GM21528 (cell line): ENCODE measurements at regions not wholly inside any gene's neighbourhood (a gene's known extent, or its start where the extent isn't known, plus 50 kb on each side); places are given as distances from the start of the nearest gene placed in this dataset.
"Not testable (repeated sequence)": the region's sequence is repeated elsewhere in the genome, so short reads cannot be mapped to it uniquely, and the experiment has no call there.

Source experiments
- ATAC-seq: cut with Tn5 transposase; IDR thresholded peaks from one replicate; pipeline ENCODE4 v1.9.1; 2021; ENCODE audit warnings: mild to moderate bottlenecking, moderate library complexity; ENCODE audit not compliant: unreplicated experiment, low FRiP score

- no peak for ATAC-seq
Measured at GRCh38 chr6:8837343-8837742, 402.0 kb upstream of the SLC35B3 start.

DNA sequence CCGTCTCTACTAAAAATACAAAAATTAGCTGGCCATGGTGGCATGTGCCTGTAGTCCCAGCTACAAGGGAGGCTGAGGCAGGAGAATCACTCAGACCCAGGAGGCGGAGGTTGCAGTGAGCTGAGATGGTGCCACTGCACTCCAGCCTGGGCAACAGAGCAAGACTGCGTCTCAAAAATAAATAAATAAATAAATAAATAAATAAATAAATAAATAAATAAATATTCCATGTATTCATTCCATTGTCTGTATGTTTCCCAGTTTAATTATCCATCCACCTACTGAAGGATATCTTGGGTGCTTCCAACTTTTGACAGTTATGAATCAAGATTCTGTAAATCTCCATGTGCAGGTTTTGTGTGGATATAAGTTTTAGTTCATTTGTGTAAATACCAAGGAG is 397.4 kb upstream of the SLC35B3 start:
- not testable (repeated sequence) for ATAC-seq

GRCh38 chr6:8831366-8832152 is 396.2 kb upstream of the SLC35B3 start:
- no peak for ATAC-seq

GRCh38 chr6:8830794-8831193 is 395.4 kb upstream of the SLC35B3 start:
- no peak for ATAC-seq

DNA sequence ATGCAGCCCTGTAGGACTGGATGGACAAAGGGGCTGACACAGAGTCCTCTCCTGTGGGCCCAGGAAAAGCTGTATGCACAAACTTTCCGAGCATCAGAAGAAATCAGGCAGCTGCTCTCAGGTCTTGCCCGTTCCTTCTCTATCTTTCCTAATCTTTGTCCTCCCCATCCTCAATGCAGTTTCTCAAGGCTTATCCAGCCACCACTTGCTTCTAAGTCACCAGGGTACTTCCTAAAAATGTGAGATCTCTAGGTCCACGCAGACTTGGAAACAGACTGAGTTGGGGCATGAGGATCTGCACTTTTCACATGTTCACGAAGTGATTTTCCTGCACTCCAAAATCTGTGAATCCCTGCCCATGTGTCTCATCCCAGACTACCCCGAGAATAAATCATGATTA is 394.5 kb upstream of the SLC35B3 start:
- no peak for ATAC-seq

DNA sequence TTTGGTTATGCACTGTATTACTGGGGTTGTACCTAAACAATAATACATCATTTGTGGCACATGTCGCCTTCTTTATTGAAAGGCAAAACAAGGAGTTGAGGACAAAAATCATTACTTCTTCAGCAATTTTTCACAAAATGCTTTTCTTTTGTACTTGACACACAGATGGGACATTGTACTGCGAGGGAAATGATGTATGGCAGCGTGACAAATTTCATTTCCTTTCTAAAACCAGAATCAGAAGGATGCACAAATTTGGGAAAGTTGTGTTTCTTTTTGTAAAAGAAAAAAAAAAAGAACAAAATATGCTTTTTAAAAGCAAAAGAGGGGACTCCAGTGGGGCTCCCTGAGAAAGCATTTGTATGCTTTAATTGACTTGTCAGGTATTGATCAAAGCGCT is 394.0 kb upstream of the SLC35B3 start:
- no peak for ATAC-seq

GRCh38 chr6:8828376-8828775 is 393.0 kb upstream of the SLC35B3 start:
- ATAC-seq: no peak

DNA sequence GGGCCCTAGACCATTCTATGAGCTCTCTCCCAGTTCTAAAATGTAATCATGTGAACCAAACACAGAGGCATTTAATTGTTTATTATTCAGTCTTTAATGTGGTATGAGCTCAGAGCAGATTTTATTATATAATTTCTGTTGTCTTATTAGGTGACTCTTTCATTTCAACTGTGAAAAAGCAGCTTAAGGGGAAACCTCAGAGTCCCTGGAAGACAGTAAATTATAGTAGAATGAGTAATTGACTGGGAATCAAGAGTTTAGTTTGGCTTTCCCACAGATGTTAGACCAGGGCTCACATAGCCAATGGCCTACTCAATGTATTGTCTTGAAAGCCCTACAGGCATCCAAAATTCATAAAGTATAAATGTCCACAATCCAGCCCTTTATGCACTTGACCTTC is 390.4 kb upstream of the SLC35B3 start:
- ATAC-seq: no peak

DNA sequence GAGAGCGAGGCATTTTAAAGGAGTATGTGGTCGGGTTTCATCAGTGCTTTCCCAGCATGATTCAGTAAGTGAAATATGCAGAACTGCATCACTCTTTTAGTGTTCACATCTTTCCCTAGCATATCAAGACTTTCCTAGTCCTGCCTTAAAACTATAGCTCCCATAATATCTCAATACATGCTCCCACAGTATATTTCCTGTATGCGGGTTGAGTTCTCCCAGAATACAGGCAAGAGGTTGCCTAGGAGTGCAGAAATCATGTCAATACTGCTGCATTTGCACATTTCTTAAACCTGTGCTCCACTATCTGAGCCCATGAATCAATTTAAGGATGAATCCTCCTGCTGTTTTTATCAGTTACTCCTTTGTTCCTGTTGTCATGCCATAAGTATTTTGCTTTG is 386.6 kb upstream of the SLC35B3 start:
- ATAC-seq: no peak

DNA sequence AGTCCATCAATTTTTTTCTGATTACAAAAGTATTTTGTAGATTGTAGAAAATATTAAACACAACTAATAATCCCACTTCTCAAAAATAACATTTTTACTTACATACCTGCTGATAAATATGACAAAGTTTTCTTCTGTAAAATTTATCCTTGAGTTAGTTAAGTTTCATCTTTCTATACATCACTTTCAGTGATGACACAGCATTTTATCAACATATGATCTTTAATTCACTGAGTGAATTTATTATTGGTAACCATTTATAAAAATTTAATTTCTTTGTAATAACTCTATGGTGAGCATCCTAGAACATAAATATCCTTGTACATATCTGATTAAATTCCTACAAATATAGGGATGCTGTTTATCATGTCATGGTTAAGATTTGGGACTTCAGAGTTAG is 385.0 kb upstream of the SLC35B3 start:
- no peak for ATAC-seq

DNA sequence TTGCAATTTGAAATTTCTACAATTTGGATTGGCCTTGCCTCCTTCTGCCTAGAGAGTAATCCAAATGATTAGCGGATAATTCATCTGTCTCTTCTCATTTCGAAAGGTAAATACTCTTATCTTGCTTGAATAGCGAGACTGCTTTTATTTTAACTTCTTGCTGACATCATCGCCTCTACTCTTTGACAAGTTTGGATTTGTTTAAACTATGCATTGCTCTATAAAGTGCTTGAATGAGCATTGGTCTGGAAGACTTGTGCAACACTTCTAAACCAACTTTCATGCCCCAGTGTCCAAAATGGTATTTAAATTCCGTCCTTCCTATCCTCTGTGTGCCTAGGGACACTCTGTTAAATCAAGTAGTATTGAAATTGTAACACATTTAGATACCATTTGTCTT is 384.1 kb upstream of the SLC35B3 start:
- no peak for ATAC-seq

- no peak for ATAC-seq
Measured at GRCh38 chr6:8814440-8815000, 379.2 kb upstream of the SLC35B3 start.

DNA sequence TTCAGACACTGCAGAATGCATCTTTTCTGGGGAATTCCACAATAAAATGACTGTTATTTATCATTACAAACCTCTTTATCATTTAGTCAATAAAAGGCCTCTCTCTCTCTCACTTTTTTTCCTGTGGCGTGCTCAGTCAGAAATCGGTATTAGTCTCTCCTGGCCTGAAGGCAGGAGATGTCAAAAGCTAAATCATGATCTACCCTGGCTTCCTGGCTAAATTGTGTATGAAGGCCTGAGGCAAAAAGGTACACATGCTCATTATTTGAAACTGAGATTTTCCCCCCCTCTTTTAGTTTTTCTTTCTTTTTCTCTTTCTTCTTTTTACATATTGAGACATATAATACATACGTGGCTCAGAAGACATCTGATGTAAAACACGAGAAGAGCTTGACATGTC is 375.0 kb upstream of the SLC35B3 start:
- ATAC-seq: no peak

- no peak for ATAC-seq
Measured at GRCh38 chr6:8809662-8810061, 374.3 kb upstream of the SLC35B3 start.

GRCh38 chr6:8803181-8803760 is 367.9 kb upstream of the SLC35B3 start:
- ATAC-seq: no peak

- ATAC-seq: not testable (repeated sequence)
Measured at GRCh38 chr6:8802397-8802796, 367.1 kb upstream of the SLC35B3 start.

GRCh38 chr6:8794420-8794819 is 359.1 kb upstream of the SLC35B3 start:
- no peak for ATAC-seq

GRCh38 chr6:8789878-8790277 is 354.5 kb upstream of the SLC35B3 start:
- no peak for ATAC-seq

DNA sequence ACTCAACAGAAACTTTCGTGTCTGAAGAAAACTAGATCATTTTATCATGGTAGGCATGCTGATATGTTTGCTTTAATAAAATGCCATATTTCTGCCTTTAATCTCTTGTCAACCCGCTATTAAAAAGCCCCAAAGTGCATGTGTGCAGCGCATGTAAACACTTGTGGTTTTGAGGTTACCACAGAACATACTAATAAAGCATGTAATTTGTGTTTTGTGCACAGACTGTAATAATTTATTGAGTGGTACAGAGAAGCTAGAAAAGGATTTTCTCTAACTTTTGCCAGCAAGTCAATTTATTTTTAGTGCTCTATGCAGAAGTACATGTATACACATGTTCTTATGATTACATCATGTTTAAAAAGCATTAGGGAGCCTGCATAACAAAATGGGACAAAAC is 349.9 kb upstream of the SLC35B3 start:
- ATAC-seq: no peak

GRCh38 chr6:8783191-8783590 is 347.8 kb upstream of the SLC35B3 start:
- ATAC-seq: no peak

- ATAC-seq: no peak
Measured at GRCh38 chr6:8780653-8781052, 345.3 kb upstream of the SLC35B3 start.

GRCh38 chr6:8764733-8765132 is 329.4 kb upstream of the SLC35B3 start:
- ATAC-seq: no peak
